ENCODE measurements at regions not wholly inside any gene's neighbourhood (a gene's known extent, or its start where the extent isn't known, plus 50 kb on each side); places are given as distances from the start of the nearest gene placed in this dataset.

- Histone ChIP-seq H3K27ac (ENCODE audit: low read depth in 2 of 2, low read length in 1 of 2) (no peak overlapping the region), H3K4me3 (ENCODE audit: low read depth in 2 of 2, low read length in 1 of 2) (no peak overlapping the region), H3K4me1 (ENCODE audit: control insufficient read depth in 1 of 2, insufficient read depth in 2 of 2, low read depth in 1 of 2, low read length in 1 of 2) (no peaks in the 10 kb centered on the region), H3K79me2 (ENCODE audit: insufficient read depth) (no peaks in the 10 kb centered on the region), H3K4me2 (no peak overlapping the region), H2AFZ (ENCODE audit: low read depth) (no peak overlapping the region), H3K27me3 (ENCODE audit: insufficient read depth) (no peaks in the 10 kb centered on the region), H3K9me2 (no peaks in the 10 kb centered on the region), H3K36me3 (replicated peaks in 1 of 2; ENCODE audit: control insufficient read depth in 1 of 2, insufficient read depth in 2 of 2, low read length in 1 of 2) (no peaks in the 10 kb centered on the region), H3K9me3 (no peaks in the 10 kb centered on the region), H3K9ac (no peak overlapping the region), H4K20me1 (ENCODE audit: insufficient read depth) (no peaks in the 10 kb centered on the region), H3F3A (replicated peaks; ENCODE audit: insufficient read depth) (no peaks in the 10 kb centered on the region)
- no peak for DNase-seq
- 19% methylated on average over 1 of the region's 1 CpG for WGBS (ENCODE audit: low lambda C conversion rate)
- TF ChIP-seq, protein P1, sequence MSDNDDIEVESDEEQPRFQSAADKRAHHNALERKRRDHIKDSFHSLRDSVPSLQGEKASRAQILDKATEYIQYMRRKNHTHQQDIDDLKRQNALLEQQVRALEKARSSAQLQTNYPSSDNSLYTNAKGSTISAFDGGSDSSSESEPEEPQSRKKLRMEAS (IDR thresholded peaks at IDR 0.05; ENCODE audit: low read depth) = no peak
- TF ChIP-seq, protein P2, sequence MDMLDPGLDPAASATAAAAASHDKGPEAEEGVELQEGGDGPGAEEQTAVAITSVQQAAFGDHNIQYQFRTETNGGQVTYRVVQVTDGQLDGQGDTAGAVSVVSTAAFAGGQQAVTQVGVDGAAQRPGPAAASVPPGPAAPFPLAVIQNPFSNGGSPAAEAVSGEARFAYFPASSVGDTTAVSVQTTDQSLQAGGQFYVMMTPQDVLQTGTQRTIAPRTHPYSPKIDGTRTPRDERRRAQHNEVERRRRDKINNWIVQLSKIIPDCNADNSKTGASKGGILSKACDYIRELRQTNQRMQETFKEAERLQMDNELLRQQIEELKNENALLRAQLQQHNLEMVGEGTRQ (IDR thresholded peaks at IDR 0.05; ENCODE audit: borderline replicate concordance, low read depth, low read length) = no peak
- TF ChIP-seq CHD2 (IDR thresholded peaks at IDR 0.05; ENCODE audit: low read length, partially characterized antibody) (no peak), FOXM1 (IDR thresholded peaks at IDR 0.05; ENCODE audit: low read depth) (no peak), RAD21 (IDR thresholded peaks at IDR 0.05; ENCODE audit: low read length) (no peak), REST (IDR thresholded peaks at IDR 0.05; ENCODE audit: low read depth, low read length) (no peak)
- CTCF ChIA-PET = interaction anchor here (0.6 to 1.6 kb wide), 5 partner anchors 11 to 370 kb away, joined by 3 to 4 read pairs (median 3); no protein-coding TSS in a partner anchor
- POLR2A ChIA-PET = no interaction called here
Measured at GRCh38 chr2:16939771-16940170, 274.1 kb upstream of the CYRIA start.

- H3K9me3 ChIP-seq = no peaks in the 10 kb centered on the region
- peak; percentile 63 for DNase-seq
- no peaks in the 10 kb centered on the region for H3K36me3 ChIP-seq (replicated peaks in 1 of 2; ENCODE audit: control insufficient read depth in 1 of 2, insufficient read depth in 2 of 2, low read length in 1 of 2)
- no peak overlapping the region for H3K4me3 ChIP-seq (ENCODE audit: low read depth in 2 of 2, low read length in 1 of 2)
- H3K9ac ChIP-seq = no peak overlapping the region
- H3K79me2 ChIP-seq (ENCODE audit: insufficient read depth) = no peaks in the 10 kb centered on the region
- peak overlapping the region in 1 of 2 experiments; percentile 81; a peak in 2 of 4 replicates for H3K27ac ChIP-seq (ENCODE audit: low read depth in 2 of 2, low read length in 1 of 2)
- ChIA-PET POLR2A (interaction anchor here (0.6 kb wide), 1 partner anchor 227 kb away, joined by 3 read pairs; no protein-coding TSS in a partner anchor), CTCF (interaction anchor here (0.7 to 2.0 kb wide), 8 partner anchors 14 to 376 kb away, joined by 3 to 6 read pairs (median 4); no protein-coding TSS in a partner anchor)
- 6% methylated on average over 4 of the region's 4 CpGs for WGBS (ENCODE audit: low lambda C conversion rate)
- no peaks in the 10 kb centered on the region for H3K9me2 ChIP-seq
- H3K27me3 ChIP-seq (ENCODE audit: insufficient read depth) = no peaks in the 10 kb centered on the region
- H3F3A ChIP-seq (replicated peaks; ENCODE audit: insufficient read depth) = no peaks in the 10 kb centered on the region
- no peak overlapping the region for H3K4me2 ChIP-seq
- H2AFZ ChIP-seq (ENCODE audit: low read depth) = no peak overlapping the region
- H4K20me1 ChIP-seq (ENCODE audit: insufficient read depth) = no peaks in the 10 kb centered on the region
- H3K4me1 ChIP-seq (ENCODE audit: control insufficient read depth in 1 of 2, insufficient read depth in 2 of 2, low read depth in 1 of 2, low read length in 1 of 2) = peaks cover 0 to 19% of the 10 kb centered on the region in 2 experiments; a peak in 2 of 4 replicates
- TF ChIP-seq IRF3 (IDR thresholded peaks at IDR 0.05; ENCODE audit: low read depth, low read length) = no peak
- TF ChIP-seq FOXM1 (IDR thresholded peaks at IDR 0.05; ENCODE audit: low read depth) = no peak
- TF ChIP-seq RCOR1 (IDR thresholded peaks at IDR 0.05; ENCODE audit: low read length) = peak; percentile 97
- TF ChIP-seq TEAD4 (IDR thresholded peaks at IDR 0.05; ENCODE audit: borderline replicate concordance, insufficient read depth) = peak; percentile 46; the same call in 1 of the 2 replicates
- TF ChIP-seq, protein P2 (IDR thresholded peaks at IDR 0.05; ENCODE audit: borderline replicate concordance, low read depth, low read length) = no peak
- TF ChIP-seq PBX3 (IDR thresholded peaks at IDR 0.05) = no peak
- peak; percentile 71 for TF ChIP-seq TCF12 (IDR thresholded peaks at IDR 0.05)
- TF ChIP-seq EP300 (IDR thresholded peaks at IDR 0.05; ENCODE audit: borderline replicate concordance in 1 of 2, low read depth in 1 of 2, low read length in 1 of 2) = peak in 1 of 2 experiments; percentile 99; a peak in 2 of 4 replicates
- no peak for TF ChIP-seq NRF1 (IDR thresholded peaks at IDR 0.05; ENCODE audit: low read depth, low read length)
- TF ChIP-seq RAD21 (IDR thresholded peaks at IDR 0.05; ENCODE audit: low read length) = peak; percentile 52
- no peak for TF ChIP-seq GABPA (IDR thresholded peaks at IDR 0.05; ENCODE audit: low read depth)
- TF ChIP-seq CHD2 (IDR thresholded peaks at IDR 0.05; ENCODE audit: low read length, partially characterized antibody) = peak; percentile 92
- no peak for TF ChIP-seq FOSL2 (IDR thresholded peaks at IDR 0.05; ENCODE audit: borderline replicate concordance, low read depth)
- TF ChIP-seq YY1 (IDR thresholded peaks at IDR 0.05; ENCODE audit: low read depth) = no peak
- TF ChIP-seq RFX5 (IDR thresholded peaks at IDR 0.05; ENCODE audit: low read length) = peak; percentile 31; the same call in 1 of the 2 replicates
- no peak for TF ChIP-seq ELF1 (IDR thresholded peaks at IDR 0.05)
- 0 out of 2 replicates have a peak, but pooled peaks have one; percentile 6 for TF ChIP-seq SMC3 (IDR thresholded peaks at IDR 0.05; ENCODE audit: low read depth, low read length)
Measured at GRCh38 chr2:16933355-16933754, 267.7 kb upstream of the CYRIA start.
